ENCODE measurements at regions not wholly inside any gene's neighbourhood (a gene's known extent, or its start where the extent isn't known, plus 50 kb on each side); places are given as distances from the start of the nearest gene placed in this dataset.

DNA sequence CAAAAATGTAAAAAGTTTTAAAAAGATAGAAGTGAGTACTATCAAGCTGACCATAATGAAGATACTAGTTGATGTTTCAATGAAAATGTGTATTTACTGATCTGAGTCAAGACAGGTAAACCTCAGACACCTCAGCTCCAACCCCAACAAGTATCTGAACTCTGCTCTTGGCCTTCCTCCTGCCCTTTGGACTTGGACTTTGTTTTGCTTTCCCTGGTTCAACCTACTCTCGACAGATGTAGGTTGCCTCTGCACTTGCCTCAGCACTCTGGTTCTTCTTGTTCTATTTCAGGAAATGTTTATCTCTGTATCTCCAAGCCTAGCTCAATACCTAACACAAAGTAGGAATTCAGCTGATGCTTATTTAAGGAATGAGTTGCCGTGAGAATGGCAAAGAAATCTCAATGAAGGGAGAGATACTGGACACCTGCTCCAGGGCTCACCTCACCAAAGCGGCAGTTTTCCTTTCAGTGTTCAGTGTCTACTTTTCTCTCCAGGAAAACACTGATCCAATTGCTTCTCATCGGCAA lies 248.8 kb upstream of the CTAGE1 start:
- no peak overlapping the region for H3K27ac ChIP-seq
- peaks cover 0 to 9% (median 2%) of the 10 kb centered on the region in 4 donors for H3K4me1 ChIP-seq
- peaks cover 0 to 23% (median 0%) of the 10 kb centered on the region in 3 donors for H3K9me3 ChIP-seq
- H3K4me3 ChIP-seq: no peak overlapping the region
- intact Hi-C loops (cut with DNase I; ENCODE audit: low total_unique reads): no loop called here
- no peak for DNase-seq
- TF ChIP-seq, protein P1, sequence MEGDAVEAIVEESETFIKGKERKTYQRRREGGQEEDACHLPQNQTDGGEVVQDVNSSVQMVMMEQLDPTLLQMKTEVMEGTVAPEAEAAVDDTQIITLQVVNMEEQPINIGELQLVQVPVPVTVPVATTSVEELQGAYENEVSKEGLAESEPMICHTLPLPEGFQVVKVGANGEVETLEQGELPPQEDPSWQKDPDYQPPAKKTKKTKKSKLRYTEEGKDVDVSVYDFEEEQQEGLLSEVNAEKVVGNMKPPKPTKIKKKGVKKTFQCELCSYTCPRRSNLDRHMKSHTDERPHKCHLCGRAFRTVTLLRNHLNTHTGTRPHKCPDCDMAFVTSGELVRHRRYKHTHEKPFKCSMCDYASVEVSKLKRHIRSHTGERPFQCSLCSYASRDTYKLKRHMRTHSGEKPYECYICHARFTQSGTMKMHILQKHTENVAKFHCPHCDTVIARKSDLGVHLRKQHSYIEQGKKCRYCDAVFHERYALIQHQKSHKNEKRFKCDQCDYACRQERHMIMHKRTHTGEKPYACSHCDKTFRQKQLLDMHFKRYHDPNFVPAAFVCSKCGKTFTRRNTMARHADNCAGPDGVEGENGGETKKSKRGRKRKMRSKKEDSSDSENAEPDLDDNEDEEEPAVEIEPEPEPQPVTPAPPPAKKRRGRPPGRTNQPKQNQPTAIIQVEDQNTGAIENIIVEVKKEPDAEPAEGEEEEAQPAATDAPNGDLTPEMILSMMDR (IDR thresholded peaks at IDR 0.05): no peak
- H3K27me3 ChIP-seq: no peaks in the 10 kb centered on the region
- no peaks in the 10 kb centered on the region for H3K36me3 ChIP-seq

DNA sequence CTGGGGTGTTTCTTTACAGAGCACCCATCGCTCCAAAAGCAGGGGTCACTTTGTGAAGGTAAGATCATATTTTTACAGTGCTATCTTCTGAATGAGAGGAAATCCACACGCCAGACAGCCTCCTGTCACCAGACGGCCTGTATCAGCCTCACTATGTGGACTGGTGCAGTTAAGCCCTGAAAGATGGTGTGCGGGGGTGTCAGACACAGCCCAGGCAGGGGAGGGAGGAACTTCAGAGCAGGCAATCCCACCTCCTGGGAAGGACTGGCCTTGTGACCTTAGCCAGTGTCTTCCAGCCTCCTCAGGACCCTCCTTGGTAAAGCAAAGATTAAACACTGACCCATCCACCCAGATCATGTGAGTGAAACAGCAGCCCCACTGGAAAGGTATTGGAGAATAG lies 249.4 kb upstream of the CTAGE1 start:
- Histone ChIP-seq H3K27me3 (no peaks in the 10 kb centered on the region), H3K4me1 (peaks cover 0 to 9% (median 2%) of the 10 kb centered on the region in 4 donors), H3K4me3 (no peak overlapping the region), H3K27ac (no peak overlapping the region), H3K36me3 (no peaks in the 10 kb centered on the region), H3K9me3 (peaks cover 0 to 23% (median 0%) of the 10 kb centered on the region in 3 donors)
- intact Hi-C loops (cut with DNase I; ENCODE audit: low total_unique reads): no loop called here
- TF ChIP-seq, protein P1 (IDR thresholded peaks at IDR 0.05): no peak
- no peak for DNase-seq

DNA sequence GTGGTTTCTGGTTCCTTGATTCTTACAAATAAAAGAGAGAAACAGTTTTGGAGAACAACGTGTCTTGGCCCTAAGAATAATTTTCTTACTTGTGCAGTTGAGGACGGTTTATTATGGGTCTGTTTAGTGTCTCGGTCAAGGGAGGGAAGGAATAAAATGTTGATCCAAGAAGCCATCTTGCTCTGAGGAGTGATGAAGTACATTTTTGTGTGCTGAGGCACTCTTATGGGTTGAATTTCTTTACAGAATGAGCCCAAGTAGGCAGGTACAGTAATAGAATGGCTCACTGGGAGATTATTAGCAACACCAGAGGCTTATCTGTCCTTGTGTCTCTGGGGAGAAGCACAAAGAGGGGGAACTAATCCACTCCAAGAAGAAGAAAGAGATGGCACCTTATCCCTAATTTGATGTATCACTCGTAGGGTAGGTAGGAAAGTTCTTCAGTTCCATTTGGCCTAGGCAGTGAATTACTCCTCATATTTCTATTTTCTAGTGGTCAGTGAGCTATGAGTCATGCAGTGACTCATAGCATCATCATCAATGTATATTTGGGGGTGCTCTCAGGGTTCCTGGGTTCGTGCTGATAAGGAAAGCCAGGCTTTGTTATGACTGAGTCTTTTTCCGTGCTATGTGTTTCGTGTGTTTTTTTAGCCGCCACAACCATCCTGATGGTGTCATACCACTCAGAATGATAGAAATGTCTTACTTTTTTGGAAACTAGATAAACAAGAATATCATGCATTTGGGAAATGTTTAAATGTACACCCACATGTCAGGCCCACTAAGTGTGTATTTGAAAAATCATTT lies 250.1 kb upstream of the CTAGE1 start:
- DNase-seq: no peak
- no peak overlapping the region for H3K27ac ChIP-seq
- TF ChIP-seq, protein P1 (IDR thresholded peaks at IDR 0.05): no peak
- H3K36me3 ChIP-seq: no peaks in the 10 kb centered on the region
- peaks cover 0 to 9% (median 2%) of the 10 kb centered on the region in 4 donors for H3K4me1 ChIP-seq
- no peaks in the 10 kb centered on the region for H3K27me3 ChIP-seq
- intact Hi-C loops (cut with DNase I; ENCODE audit: low total_unique reads): no loop called here
- peaks cover 0 to 18% (median 0%) of the 10 kb centered on the region in 3 donors for H3K9me3 ChIP-seq
- H3K4me3 ChIP-seq: no peak overlapping the region

DNA sequence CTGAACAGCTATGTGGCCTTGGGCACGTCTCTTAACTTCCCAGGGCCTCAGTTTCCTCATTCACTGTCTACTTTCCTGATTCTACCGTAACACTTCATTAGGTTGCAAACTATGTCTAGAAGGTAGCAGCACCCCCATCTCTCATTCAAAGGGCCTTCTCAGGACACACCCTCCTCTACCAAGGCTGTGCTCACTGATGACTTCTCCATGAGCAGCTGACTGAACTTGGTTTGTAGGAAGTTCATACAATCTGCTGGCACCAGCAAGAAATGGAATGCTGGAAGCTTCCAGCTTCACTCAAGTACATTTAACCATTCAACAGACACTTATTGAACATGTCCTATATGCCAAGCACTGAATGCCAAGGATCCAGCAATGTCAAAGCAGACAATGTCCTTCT lies 250.8 kb upstream of the CTAGE1 start:
- H3K27ac ChIP-seq: no peak overlapping the region
- peaks cover 0 to 11% (median 0%) of the 10 kb centered on the region in 3 donors for H3K9me3 ChIP-seq
- no peak for DNase-seq
- H3K27me3 ChIP-seq: no peaks in the 10 kb centered on the region
- TF ChIP-seq, protein P1 (IDR thresholded peaks at IDR 0.05): no peak
- H3K36me3 ChIP-seq: no peaks in the 10 kb centered on the region
- peaks cover 0 to 9% (median 2%) of the 10 kb centered on the region in 4 donors for H3K4me1 ChIP-seq
- intact Hi-C loops (cut with DNase I; ENCODE audit: low total_unique reads): no loop called here
- no peak overlapping the region for H3K4me3 ChIP-seq

DNA sequence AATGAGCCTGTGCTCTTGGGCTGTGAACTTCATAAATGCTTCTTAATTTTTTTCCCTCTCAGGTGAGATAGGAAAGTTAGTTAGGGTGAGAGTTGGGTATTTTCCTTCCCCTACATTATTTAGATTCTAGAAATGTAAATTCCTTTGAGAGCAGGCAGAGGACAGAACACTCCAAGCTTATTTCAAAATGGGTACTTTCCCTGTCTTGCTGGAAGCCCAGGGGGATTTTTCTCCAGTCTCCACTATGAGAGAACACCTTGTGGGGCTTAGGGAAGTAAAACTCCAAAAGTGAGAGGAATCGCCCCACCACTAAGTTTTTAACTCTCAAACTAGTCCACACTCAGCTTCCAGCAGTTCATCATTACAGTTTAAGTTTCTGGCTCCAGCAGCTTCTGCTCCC lies 253.2 kb upstream of the CTAGE1 start:
- TF ChIP-seq, protein P1 (IDR thresholded peaks at IDR 0.05): no peak
- intact Hi-C loops (cut with DNase I; ENCODE audit: low total_unique reads): no loop called here
- H3K9me3 ChIP-seq: peaks cover 0 to 5% (median 0%) of the 10 kb centered on the region in 3 donors
- H3K27ac ChIP-seq: no peak overlapping the region
- no peaks in the 10 kb centered on the region for H3K27me3 ChIP-seq
- DNase-seq: no peak
- H3K36me3 ChIP-seq: no peaks in the 10 kb centered on the region
- H3K4me1 ChIP-seq: peaks cover 0 to 18% (median 7%) of the 10 kb centered on the region in 4 donors
- no peak overlapping the region for H3K4me3 ChIP-seq

Measured in tibial artery (tissue), 4 donors.